Stimulated activated naive B cell treated with anti-CD40 and anti-IgM and Interleukin-4, amounts not matched to agents 10 μg/mL and 1 μg/mL and 100 μg/mL, for 72 hours (primary cell): ENCODE measurements at regions not wholly inside any gene's neighbourhood (a gene's known extent, or its start where the extent isn't known, plus 50 kb on each side); places are given as distances from the start of the nearest gene placed in this dataset.
"Not testable (repeated sequence)": the region's sequence is repeated elsewhere in the genome, so short reads cannot be mapped to it uniquely, and the experiment has no call there.

ENCODE experiments used
- ATAC-seq, 2 donors: fragments of 150-1000 bp; cut with Tn5 transposase; replicated peaks; 2 replicates each; pipeline ENCODE4 v1.10.0; 2021; ENCODE audit warnings: moderate library complexity in 1 of 2
- DNase-seq: peaks from one replicate; pipeline ENCODE4 v3.0.0; 2021
- H3K27ac Mint-ChIP-seq: one replicate; pipeline ENCODE4 v1.8.0; 2022; ENCODE audit warnings: mild to moderate bottlenecking, mixed read lengths
- H3K27me3 Mint-ChIP-seq, 2 donors: one replicate each; pipeline ENCODE4 v1.8.0; 2022; ENCODE audit warnings: mixed read lengths in 2 of 2
- H3K36me3 Mint-ChIP-seq, 2 donors: one replicate each; pipeline ENCODE4 v1.8.0; 2022; ENCODE audit warnings: mixed read lengths in 2 of 2, mild to moderate bottlenecking in 1 of 2
- H3K4me1 Mint-ChIP-seq, 2 donors: one replicate each; pipeline ENCODE4 v1.8.0; 2022; ENCODE audit warnings: mixed read lengths in 2 of 2, mild to moderate bottlenecking in 1 of 2
- H3K4me3 Mint-ChIP-seq, 2 donors: one replicate each; pipeline ENCODE4 v1.8.0; 2022; ENCODE audit warnings: mild to moderate bottlenecking in 2 of 2, mixed read lengths in 2 of 2, moderate library complexity in 1 of 2
- H3K9me3 Mint-ChIP-seq, 2 donors: one replicate each; pipeline ENCODE4 v1.8.0; 2022; ENCODE audit warnings: mixed read lengths in 2 of 2, mild to moderate bottlenecking in 1 of 2

DNA sequence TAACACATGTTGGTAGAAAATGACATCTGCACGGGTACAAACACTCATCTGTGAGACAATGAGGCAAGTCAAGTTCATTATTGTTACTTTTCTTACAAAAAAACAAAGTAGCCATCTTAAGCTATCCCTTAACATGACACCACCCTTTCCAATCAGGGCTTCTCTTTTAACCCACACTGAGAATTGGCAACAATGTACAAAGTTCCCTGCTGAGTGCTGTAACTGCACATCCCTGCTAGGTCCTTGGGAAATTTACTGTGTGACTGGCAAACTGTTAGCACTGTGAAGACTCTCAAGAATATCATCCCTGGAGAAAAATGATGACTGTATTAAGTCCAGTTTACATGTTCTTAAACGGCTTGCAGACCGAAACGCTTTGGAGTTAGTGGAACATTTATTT lies 185.8 kb upstream of the PLD5 start:
- no peak overlapping the region for H3K27ac Mint-ChIP-seq

GRCh38 chr1:242703467-242703866 lies 179.0 kb upstream of the PLD5 start:
- Mint-ChIP-seq H3K9me3 (no peaks in the 10 kb centered on the region), H3K27me3 (peaks cover 0 to 6% of the 10 kb centered on the region in 2 donors), H3K36me3 (no peaks in the 10 kb centered on the region), H3K27ac (no peak overlapping the region), H3K4me1 (no peaks in the 10 kb centered on the region), H3K4me3 (no peak overlapping the region)
- ATAC-seq (no peak), DNase-seq (no peak)

More for the DNA sequence above, 185.8 kb upstream of the PLD5 start:
- Mint-ChIP-seq H3K9me3 (peaks cover 4 to 5% of the 10 kb centered on the region in 2 donors), H3K36me3 (peaks cover 1 to 5% of the 10 kb centered on the region in 2 donors), H3K4me1 (peaks cover 2 to 5% of the 10 kb centered on the region in 2 donors), H3K4me3 (no peak overlapping the region), H3K27me3 (peaks cover 6 to 15% of the 10 kb centered on the region in 2 donors)
- ATAC-seq = no peak
- DNase-seq = no peak

GRCh38 chr1:242692988-242693387 lies 168.5 kb upstream of the PLD5 start:
- peaks cover 9 to 17% of the 10 kb centered on the region in 2 donors for H3K4me1 Mint-ChIP-seq
- no peaks in the 10 kb centered on the region for H3K27me3 Mint-ChIP-seq
- H3K36me3 Mint-ChIP-seq = no peaks in the 10 kb centered on the region
- no peak for DNase-seq
- peaks cover 0 to 1% of the 10 kb centered on the region in 2 donors for H3K9me3 Mint-ChIP-seq
- no peak overlapping the region for H3K4me3 Mint-ChIP-seq
- ATAC-seq = no peak
- no peak overlapping the region for H3K27ac Mint-ChIP-seq

DNA sequence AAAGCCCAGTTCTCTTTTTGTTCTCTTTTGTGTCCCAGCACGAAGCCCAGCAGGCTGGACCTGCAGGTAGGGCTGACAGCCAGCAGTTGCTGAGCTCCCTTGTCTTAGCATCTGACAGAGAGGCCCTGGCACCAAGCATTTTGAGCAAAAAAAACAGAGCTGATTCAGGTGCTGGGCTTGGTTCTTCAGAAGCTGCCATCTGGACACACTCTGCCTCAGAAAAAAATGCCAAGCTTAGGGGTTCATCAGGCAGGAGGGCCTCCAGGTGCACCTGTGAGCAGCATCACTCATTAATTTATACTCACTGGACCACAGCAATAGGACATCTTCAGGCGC lies 167.1 kb upstream of the PLD5 start:
- Mint-ChIP-seq H3K27ac (no peak overlapping the region), H3K27me3 (peaks cover 4 to 6% of the 10 kb centered on the region in 2 donors), H3K4me3 (no peak overlapping the region), H3K36me3 (no peaks in the 10 kb centered on the region), H3K4me1 (peaks cover 5 to 15% of the 10 kb centered on the region in 2 donors), H3K9me3 (peaks cover 0 to 4% of the 10 kb centered on the region in 2 donors)
- ATAC-seq (no peak), DNase-seq (no peak)

DNA sequence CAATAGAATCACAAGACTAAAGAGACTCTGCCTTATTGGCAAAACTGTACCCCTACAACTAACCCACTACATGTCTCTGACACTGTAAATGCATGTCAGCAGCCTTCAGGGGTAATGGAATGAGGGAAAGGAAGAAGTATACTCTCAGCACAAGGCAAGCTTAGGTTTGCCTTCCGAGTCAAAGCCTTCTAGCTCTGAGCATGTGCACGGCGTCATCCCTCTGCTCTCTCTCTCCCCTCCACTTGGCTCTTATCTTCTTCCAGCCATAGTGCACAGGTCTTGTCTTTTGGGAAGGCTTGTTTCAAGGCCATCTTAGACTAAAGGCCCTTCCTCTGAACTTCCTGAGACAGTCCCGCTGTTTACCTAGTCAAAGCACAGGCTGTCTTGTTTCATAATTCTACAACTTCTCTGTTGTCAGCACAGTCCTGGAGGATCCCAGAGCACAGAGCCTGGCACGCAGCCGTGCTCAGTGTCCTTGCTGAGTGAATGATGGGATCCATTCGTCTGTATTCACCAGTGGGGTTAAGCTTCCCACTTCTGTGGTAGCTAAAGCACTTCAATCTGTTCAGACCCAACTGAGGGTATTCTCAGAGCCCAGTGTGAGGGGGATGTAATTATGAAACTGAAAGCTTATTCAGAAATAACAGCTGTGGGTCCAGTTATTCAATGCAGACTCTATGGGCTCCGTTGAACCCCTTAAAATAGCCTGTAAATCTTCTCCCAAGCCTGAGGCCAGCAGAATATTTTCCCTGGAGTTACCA lies 166.5 kb upstream of the PLD5 start:
- no peak for DNase-seq
- Mint-ChIP-seq H3K4me3 (no peak overlapping the region), H3K27ac (no peak overlapping the region), H3K36me3 (no peaks in the 10 kb centered on the region), H3K27me3 (peaks cover 4 to 6% of the 10 kb centered on the region in 2 donors), H3K9me3 (peaks cover 0 to 4% of the 10 kb centered on the region in 2 donors), H3K4me1 (peaks cover 5 to 15% of the 10 kb centered on the region in 2 donors)
- no peak for ATAC-seq

DNA sequence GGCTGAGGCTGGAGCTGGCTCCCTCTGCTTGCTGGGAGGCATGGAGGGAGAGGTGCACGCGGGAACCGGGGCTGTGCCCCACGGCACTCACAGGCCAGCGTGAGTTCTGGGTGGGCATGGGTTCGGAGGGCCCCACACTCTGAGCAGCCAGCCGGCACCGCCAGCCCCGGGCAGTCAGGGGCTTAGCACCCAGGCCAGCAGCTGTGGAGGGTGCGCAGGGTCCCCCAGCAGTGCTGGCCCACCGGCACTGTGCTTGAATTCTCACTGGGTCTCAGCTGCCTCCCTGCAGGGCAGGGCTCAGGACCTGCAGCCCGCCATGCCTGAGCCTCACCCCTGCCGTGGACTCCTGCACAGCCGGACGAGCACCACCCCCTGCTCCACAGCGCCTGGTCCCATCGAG lies 164.9 kb upstream of the PLD5 start:
- ATAC-seq = no peak
- peaks cover 4 to 6% of the 10 kb centered on the region in 2 donors for H3K27me3 Mint-ChIP-seq
- peaks cover 5 to 15% of the 10 kb centered on the region in 2 donors for H3K4me1 Mint-ChIP-seq
- H3K36me3 Mint-ChIP-seq = no peaks in the 10 kb centered on the region
- H3K27ac Mint-ChIP-seq = no peak overlapping the region
- DNase-seq = no peak
- H3K9me3 Mint-ChIP-seq = peaks cover 0 to 4% of the 10 kb centered on the region in 2 donors
- H3K4me3 Mint-ChIP-seq = no peak overlapping the region

DNA sequence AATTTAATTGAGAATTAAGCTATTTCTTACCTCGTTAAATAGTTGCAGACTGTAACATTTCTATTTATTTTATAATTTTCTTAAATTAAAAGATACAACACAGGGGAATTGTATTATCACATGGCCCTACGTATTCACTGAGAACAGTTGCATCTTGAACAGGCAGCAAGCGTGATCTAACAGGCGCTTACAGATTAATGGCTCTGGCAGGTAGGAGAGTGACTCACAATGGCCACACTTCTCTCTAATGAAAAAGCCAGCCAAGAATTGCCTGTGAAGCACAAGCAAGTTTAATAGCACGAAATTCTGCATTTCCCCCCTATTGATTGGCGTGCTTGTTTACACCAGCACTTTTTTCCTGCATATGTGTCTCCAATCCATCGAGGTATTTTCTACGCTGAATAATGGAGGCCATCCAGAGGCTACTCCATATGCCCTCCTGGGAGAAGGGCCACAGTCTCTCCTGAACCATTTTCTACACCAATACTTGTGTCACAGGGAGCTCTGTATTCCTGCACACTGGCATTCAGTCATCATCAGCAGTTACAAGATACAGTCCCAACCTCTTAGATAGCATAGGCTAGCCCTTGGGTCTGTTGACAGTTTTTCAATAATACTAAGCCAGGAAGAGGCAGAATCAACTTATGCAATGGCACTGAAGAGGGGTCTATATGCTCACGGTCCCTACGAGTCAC lies 150.6 kb upstream of the PLD5 start:
- H3K9me3 Mint-ChIP-seq = no peaks in the 10 kb centered on the region
- H3K27ac Mint-ChIP-seq = no peak overlapping the region
- no peaks in the 10 kb centered on the region for H3K36me3 Mint-ChIP-seq

DNA sequence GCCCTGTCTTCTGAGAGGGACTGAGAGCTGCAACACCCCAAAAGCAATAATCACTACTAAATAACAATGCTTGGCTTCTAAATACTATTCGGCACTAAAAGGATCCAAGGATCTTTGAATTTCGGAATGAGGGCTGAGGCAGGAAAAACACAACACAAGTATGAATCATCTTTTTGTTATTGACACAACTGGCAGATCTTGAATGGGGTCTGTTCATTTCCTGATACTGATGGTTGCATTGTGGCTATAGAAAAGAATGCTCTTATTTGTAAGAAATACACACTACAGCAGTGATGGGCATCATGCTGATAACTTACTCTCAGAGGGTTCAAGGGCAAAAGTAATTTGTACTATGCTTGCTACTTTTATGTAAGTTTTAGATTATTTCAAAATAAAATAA lies 149.2 kb upstream of the PLD5 start:
- DNase-seq (no peak), ATAC-seq (no peak)
- Mint-ChIP-seq H3K27me3 (peaks cover 0 to 8% of the 10 kb centered on the region in 2 donors), H3K27ac (no peak overlapping the region), H3K36me3 (no peaks in the 10 kb centered on the region), H3K4me1 (no peaks in the 10 kb centered on the region), H3K4me3 (no peak overlapping the region), H3K9me3 (no peaks in the 10 kb centered on the region)

More for the DNA sequence above, 150.6 kb upstream of the PLD5 start:
- H3K4me1 Mint-ChIP-seq = no peaks in the 10 kb centered on the region
- no peak for ATAC-seq
- no peak overlapping the region for H3K4me3 Mint-ChIP-seq
- H3K27me3 Mint-ChIP-seq = peaks cover 0 to 8% of the 10 kb centered on the region in 2 donors
- DNase-seq = no peak

GRCh38 chr1:242673165-242673564 lies 148.7 kb upstream of the PLD5 start:
- not testable (repeated sequence) for DNase-seq, H3K36me3 Mint-ChIP-seq, H3K4me3 Mint-ChIP-seq, H3K27ac Mint-ChIP-seq, H3K27me3 Mint-ChIP-seq, H3K9me3 Mint-ChIP-seq, ATAC-seq, H3K4me1 Mint-ChIP-seq

DNA sequence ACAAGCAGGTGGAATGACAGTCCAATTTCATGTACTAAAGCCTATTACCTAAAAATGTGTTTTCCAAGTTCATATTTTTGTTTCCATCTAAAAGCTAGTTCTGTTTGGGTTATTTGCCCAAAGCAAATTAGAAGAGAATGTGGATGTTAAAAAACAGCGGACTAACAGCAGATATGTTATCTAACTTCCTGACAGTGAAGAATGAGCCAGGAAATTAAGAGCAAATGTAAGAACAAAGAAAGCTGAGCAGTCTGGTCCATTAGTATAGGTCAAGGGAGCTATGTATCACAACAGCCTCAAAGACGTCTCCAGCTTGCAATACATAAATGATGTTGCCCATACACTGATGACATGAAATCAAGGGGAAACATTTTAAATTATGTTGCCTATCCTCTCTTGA lies 145.5 kb upstream of the PLD5 start:
- Mint-ChIP-seq H3K27ac (no peak overlapping the region), H3K36me3 (no peaks in the 10 kb centered on the region), H3K4me3 (no peak overlapping the region), H3K9me3 (peaks cover 0 to 2% of the 10 kb centered on the region in 2 donors), H3K27me3 (peaks cover 0 to 14% of the 10 kb centered on the region in 2 donors), H3K4me1 (no peaks in the 10 kb centered on the region)
- DNase-seq = no peak
- ATAC-seq = no peak

DNA sequence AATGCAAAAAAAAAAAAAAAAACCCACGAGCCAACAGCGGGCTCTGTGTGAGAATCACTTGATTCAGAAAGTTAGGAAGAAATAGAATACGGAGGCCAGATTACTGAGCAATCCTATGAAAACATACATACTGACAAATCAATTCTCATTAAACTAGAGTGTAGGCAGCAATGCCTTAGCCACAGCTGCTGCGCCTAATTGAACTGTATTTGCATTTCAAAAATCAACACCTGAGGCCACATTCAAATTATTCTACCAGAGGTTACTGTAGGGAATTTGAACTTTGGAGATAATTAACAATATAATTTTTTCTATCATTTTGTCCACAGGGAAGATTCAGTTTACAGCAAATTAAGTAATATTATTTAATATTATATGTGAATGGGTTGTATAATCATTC lies 138.4 kb upstream of the PLD5 start:
- Mint-ChIP-seq H3K9me3 (no peaks in the 10 kb centered on the region), H3K4me1 (no peaks in the 10 kb centered on the region), H3K27me3 (peaks cover 11 to 25% of the 10 kb centered on the region in 2 donors), H3K36me3 (no peaks in the 10 kb centered on the region), H3K27ac (no peak overlapping the region), H3K4me3 (no peak overlapping the region)
- DNase-seq (no peak), ATAC-seq (no peak)

DNA sequence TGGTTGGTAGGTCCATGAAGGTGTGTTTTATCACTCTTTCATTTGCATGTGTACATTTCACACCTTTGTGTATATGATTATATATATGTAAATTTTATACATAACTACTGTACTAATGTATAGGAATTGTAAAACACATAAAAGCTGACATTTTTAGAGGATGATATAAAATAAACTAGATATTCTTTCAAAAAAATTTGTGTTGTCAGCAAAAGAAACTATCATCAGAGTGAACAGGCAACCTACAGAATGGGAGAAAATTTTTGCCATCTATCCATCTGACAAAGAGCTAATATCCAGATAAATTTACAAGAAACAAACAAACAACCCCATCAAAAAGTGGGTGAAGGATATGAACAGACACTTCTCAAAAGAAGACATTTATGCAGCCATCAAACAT lies 129.3 kb upstream of the PLD5 start:
- DNase-seq, H3K4me3 Mint-ChIP-seq, H3K4me1 Mint-ChIP-seq, H3K36me3 Mint-ChIP-seq, ATAC-seq, H3K27ac Mint-ChIP-seq: not testable (repeated sequence)
- peaks cover 14 to 17% of the 10 kb centered on the region in 2 donors for H3K9me3 Mint-ChIP-seq
- H3K27me3 Mint-ChIP-seq = peaks cover 12 to 24% of the 10 kb centered on the region in 2 donors

DNA sequence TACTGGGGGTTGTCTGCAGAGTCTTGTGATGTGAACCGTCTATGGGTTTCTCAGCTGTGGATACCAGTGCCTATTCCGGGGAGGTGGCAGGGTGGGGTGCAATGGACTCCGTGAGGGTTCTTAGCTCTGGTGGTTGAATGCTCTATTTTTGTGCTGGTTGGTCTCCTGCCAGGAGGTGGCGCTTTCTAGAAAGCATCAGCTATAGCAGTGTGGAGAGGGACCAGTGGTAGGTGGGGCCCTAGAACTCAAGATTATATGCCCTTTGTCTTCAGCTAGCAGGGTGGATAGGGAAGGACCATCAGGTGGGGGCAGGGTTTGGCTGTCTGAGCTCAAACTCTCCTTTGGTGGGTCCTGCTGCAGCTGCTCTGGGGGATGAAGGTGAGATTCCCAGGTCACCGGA lies 127.3 kb upstream of the PLD5 start:
- Mint-ChIP-seq H3K27ac (no peak overlapping the region), H3K4me1 (peaks cover 6% of the 10 kb centered on the region in 2 donors), H3K4me3 (no peak overlapping the region), H3K36me3 (peaks cover 5 to 7% of the 10 kb centered on the region in 2 donors), H3K27me3 (peaks cover 9 to 17% of the 10 kb centered on the region in 2 donors), H3K9me3 (peaks cover 14 to 17% of the 10 kb centered on the region in 2 donors)
- DNase-seq = no peak
- no peak for ATAC-seq

DNA sequence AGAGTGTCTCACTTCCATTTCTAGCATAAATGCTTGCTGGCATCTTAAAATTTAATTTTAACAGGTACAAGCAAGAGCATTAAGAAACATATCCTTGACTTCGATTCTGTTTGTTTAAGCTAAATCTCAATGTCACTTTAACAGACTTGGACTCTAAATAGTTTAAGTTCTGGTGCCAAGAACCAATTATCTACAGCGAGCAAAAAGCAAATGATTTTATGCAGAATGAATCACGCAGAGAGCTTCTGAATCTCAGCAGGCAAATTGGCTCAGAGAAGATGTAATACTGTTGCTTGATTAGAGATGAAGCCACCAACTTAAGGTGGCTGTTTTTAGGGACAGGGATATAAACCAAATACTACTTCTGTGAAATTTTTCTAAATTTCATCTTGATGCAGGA lies 117.0 kb upstream of the PLD5 start:
- ATAC-seq (no peak), DNase-seq (no peak)
- Mint-ChIP-seq H3K36me3 (peaks cover 0 to 1% of the 10 kb centered on the region in 2 donors), H3K4me3 (no peak overlapping the region), H3K9me3 (no peaks in the 10 kb centered on the region), H3K27me3 (peaks cover 0 to 5% of the 10 kb centered on the region in 2 donors), H3K4me1 (peaks cover 0 to 2% of the 10 kb centered on the region in 2 donors), H3K27ac (no peak overlapping the region)

- ATAC-seq (no peak), DNase-seq (no peak)
- H3K9me3 Mint-ChIP-seq = no peaks in the 10 kb centered on the region
- H3K27me3 Mint-ChIP-seq = peaks cover 0 to 5% of the 10 kb centered on the region in 2 donors
- peaks cover 0 to 1% of the 10 kb centered on the region in 2 donors for H3K36me3 Mint-ChIP-seq
- no peak overlapping the region for H3K27ac Mint-ChIP-seq
- H3K4me3 Mint-ChIP-seq = no peak overlapping the region
- H3K4me1 Mint-ChIP-seq = peaks cover 0 to 2% of the 10 kb centered on the region in 2 donors
Observed at GRCh38 chr1:242639104-242639503, 114.6 kb upstream of the PLD5 start.
